Neuronal stem cell (in vitro differentiated cells): ENCODE measurements at regions not wholly inside any gene's neighbourhood (a gene's known extent, or its start where the extent isn't known, plus 50 kb on each side); places are given as distances from the start of the nearest gene placed in this dataset.

Source experiments
- DNase-seq: peaks from one replicate; pipeline ENCODE4 v3.0.0-alpha.2; 2013; ENCODE audit warnings: low spot score
- H2AFZ ChIP-seq: one replicate; pipeline ENCODE4 v1.6.1; 2013; ENCODE audit warnings: mild to moderate bottlenecking, low read length, inconsistent platforms
- H2AK5ac ChIP-seq: 2 replicates; pipeline ENCODE4 v1.6.1; 2013; ENCODE audit warnings: low read depth, mild to moderate bottlenecking, inconsistent platforms, low read length, moderate library complexity, mixed read lengths
- H2BK120ac ChIP-seq: 2 replicates; pipeline ENCODE4 v1.6.1; 2013; ENCODE audit warnings: low read depth, mild to moderate bottlenecking, inconsistent platforms, low read length, moderate library complexity, mixed read lengths
- H2BK12ac ChIP-seq: one replicate; pipeline ENCODE4 v1.6.1; 2013; ENCODE audit warnings: low read length, inconsistent platforms
- H2BK15ac ChIP-seq: 2 replicates; pipeline ENCODE4 v1.6.1; 2013; ENCODE audit warnings: mild to moderate bottlenecking, low read length, inconsistent platforms, mixed read lengths
- H2BK5ac ChIP-seq: one replicate; pipeline ENCODE4 v1.6.1; 2013; ENCODE audit warnings: inconsistent platforms, mild to moderate bottlenecking, low read length, moderate library complexity
- H3K14ac ChIP-seq: one replicate; pipeline ENCODE4 v1.6.1; 2013; ENCODE audit warnings: low read length, inconsistent platforms
- H3K18ac ChIP-seq: 2 replicates; pipeline ENCODE4 v1.6.1; 2013; ENCODE audit warnings: low read length, inconsistent platforms
- H3K23ac ChIP-seq: 2 replicates; pipeline ENCODE4 v1.6.1; 2013; ENCODE audit warnings: low read depth, mild to moderate bottlenecking, mixed read lengths, low read length, inconsistent platforms; ENCODE audit not compliant: poor library complexity
- H3K27ac ChIP-seq: replicated peaks from 3 replicates; pipeline ENCODE4 v1.5.1; 2013; ENCODE audit warnings: low read length, inconsistent platforms
- H3K27me3 ChIP-seq, 3 experiments: 2 replicates each; pipeline ENCODE4 v1.6.1; 2013; ENCODE audit warnings: low read length in 3 of 3, mild to moderate bottlenecking in 2 of 3, inconsistent platforms in 1 of 3, low read depth in 1 of 3, mixed read lengths in 1 of 3, moderate library complexity in 1 of 3; ENCODE audit not compliant: control insufficient read depth in 3 of 3, insufficient read depth in 3 of 3
- H3K36me3 ChIP-seq, 2 donors: replicated peaks in 1 of 2; 2 replicates each; pipeline ENCODE4 v1.6.1; 2013; ENCODE audit warnings: low read length in 2 of 2; ENCODE audit not compliant: control insufficient read depth in 2 of 2, insufficient read depth in 2 of 2
- H3K4ac ChIP-seq: 2 replicates; pipeline ENCODE4 v1.6.1; 2013; ENCODE audit warnings: inconsistent platforms, mild to moderate bottlenecking, low read length, moderate library complexity
- H3K4me1 ChIP-seq, 2 donors: 1 replicate in 1 of 2; 2 replicates in 1 of 2; pipeline ENCODE4 v1.6.1; 2013; ENCODE audit warnings: low read length in 2 of 2, low read depth in 1 of 2; ENCODE audit not compliant: control insufficient read depth in 2 of 2, insufficient read depth in 1 of 2
- H3K4me2 ChIP-seq: one replicate; pipeline ENCODE4 v1.6.1; 2013; ENCODE audit warnings: mild to moderate bottlenecking, low read length, inconsistent platforms; ENCODE audit not compliant: insufficient read depth, poor library complexity, severe bottlenecking
- H3K4me3 ChIP-seq, 2 donors: 2 replicates each; pipeline ENCODE4 v1.5.1; 2013; ENCODE audit warnings: low read length in 2 of 2, mild to moderate bottlenecking in 2 of 2, inconsistent platforms in 1 of 2, moderate library complexity in 1 of 2
- H3K79me1 ChIP-seq: one replicate; pipeline ENCODE4 v1.6.1; 2013; ENCODE audit warnings: low read depth, mild to moderate bottlenecking, inconsistent platforms, low read length, moderate library complexity
- H3K9ac ChIP-seq: one replicate; pipeline ENCODE4 v1.6.1; 2013; ENCODE audit warnings: mild to moderate bottlenecking, low read depth, low read length, inconsistent platforms; ENCODE audit not compliant: poor library complexity
- H3K9me3 ChIP-seq, 2 donors: replicated peaks in 1 of 2; 2 replicates each; pipeline versions ENCODE3 to v1.6.1; 2013; ENCODE audit warnings: low read length in 2 of 2, mild to moderate bottlenecking in 2 of 2, inconsistent platforms in 1 of 2, low read depth in 1 of 2, mixed read lengths in 1 of 2, moderate library complexity in 1 of 2; ENCODE audit not compliant: control insufficient read depth in 2 of 2, insufficient read depth in 1 of 2
- H4K8ac ChIP-seq: one replicate; pipeline ENCODE4 v1.6.1; 2013; ENCODE audit warnings: low read depth, mild to moderate bottlenecking, inconsistent platforms, low read length, moderate library complexity
- H4K91ac ChIP-seq: one replicate; pipeline ENCODE4 v1.6.1; 2013; ENCODE audit warnings: low read length, low read depth, mild to moderate bottlenecking, inconsistent platforms; ENCODE audit not compliant: poor library complexity
- WGBS, 2 donors: extraction: QIAGEN DNeasy Blood & Tissue Kit; methylation state at CpG; one replicate each; pipeline ENCODE4 v1.1.7; 2013; ENCODE audit warnings: missing lambda C conversion rate in 2 of 2, mixed read lengths in 1 of 2; ENCODE audit not compliant: insufficient read length in 2 of 2, insufficient replicate concordance in 1 of 2; ENCODE audit errors: extremely low coverage in 2 of 2; 5-methylcytosine and 5-hydroxymethylcytosine counted together

GRCh38 chr6:113680301-113680700 is 176.8 kb upstream of the MARCKS start:
- no peak overlapping the region for H2AK5ac ChIP-seq
- DNase-seq: no peak
- no CpG with 5 or more reads among the region's 2 CpGs for WGBS, 2 donors
- H2BK15ac ChIP-seq: no peak overlapping the region
- no peak overlapping the region for H3K18ac ChIP-seq
- no peak overlapping the region for H3K14ac ChIP-seq
- H3K9me3 ChIP-seq: no peaks in the 10 kb centered on the region
- no peak overlapping the region for H2AFZ ChIP-seq
- no peak overlapping the region for H4K8ac ChIP-seq
- no peak overlapping the region for H3K4me3 ChIP-seq
- H2BK12ac ChIP-seq: no peak overlapping the region
- H3K27ac ChIP-seq: no peak overlapping the region
- no peaks in the 10 kb centered on the region for H3K79me1 ChIP-seq
- no peaks in the 10 kb centered on the region for H3K36me3 ChIP-seq
- no peak overlapping the region for H3K23ac ChIP-seq
- H3K4me2 ChIP-seq: no peak overlapping the region
- no peak overlapping the region for H4K91ac ChIP-seq
- H3K27me3 ChIP-seq: no peaks in the 10 kb centered on the region
- no peak overlapping the region for H2BK5ac ChIP-seq
- H3K9ac ChIP-seq: no peak overlapping the region
- H3K4me1 ChIP-seq: no peaks in the 10 kb centered on the region
- H2BK120ac ChIP-seq: no peak overlapping the region
- no peak overlapping the region for H3K4ac ChIP-seq

GRCh38 chr6:113683968-113684367 is 173.2 kb upstream of the MARCKS start:
- WGBS, 2 donors: no CpG with 5 or more reads among the region's 3 CpGs

GRCh38 chr6:113684382-113684901 is 172.7 kb upstream of the MARCKS start:
- Histone ChIP-seq H3K4ac (no peak overlapping the region), H3K14ac (no peak overlapping the region), H2BK120ac (no peak overlapping the region), H2AFZ (no peak overlapping the region), H2AK5ac (no peak overlapping the region), H3K23ac (no peak overlapping the region), H2BK5ac (no peak overlapping the region), H3K4me1 (no peaks in the 10 kb centered on the region), H3K36me3 (no peaks in the 10 kb centered on the region), H4K91ac (no peak overlapping the region), H3K18ac (no peak overlapping the region), H2BK12ac (no peak overlapping the region), H3K27me3 (no peaks in the 10 kb centered on the region), H3K9me3 (no peaks in the 10 kb centered on the region), H3K79me1 (no peaks in the 10 kb centered on the region), H3K4me2 (no peak overlapping the region), H3K4me3 (no peak overlapping the region), H3K9ac (no peak overlapping the region), H3K27ac (no peak overlapping the region), H2BK15ac (no peak overlapping the region), H4K8ac (no peak overlapping the region)
- DNase-seq: no peak
- no CpG with 5 or more reads among the region's 2 CpGs for WGBS, 2 donors

More at GRCh38 chr6:113683968-113684367, 173.2 kb upstream of the MARCKS start:
- Histone ChIP-seq H3K14ac (no peak overlapping the region), H2BK15ac (no peak overlapping the region), H2BK12ac (no peak overlapping the region), H3K4me3 (no peak overlapping the region), H3K36me3 (no peaks in the 10 kb centered on the region), H3K4me2 (no peak overlapping the region), H3K4ac (no peak overlapping the region), H3K79me1 (no peaks in the 10 kb centered on the region), H3K23ac (no peak overlapping the region), H3K4me1 (no peaks in the 10 kb centered on the region), H2BK120ac (no peak overlapping the region), H2AK5ac (no peak overlapping the region), H3K27ac (no peak overlapping the region), H4K8ac (no peak overlapping the region), H2BK5ac (no peak overlapping the region), H4K91ac (no peak overlapping the region), H3K9ac (no peak overlapping the region), H3K9me3 (no peaks in the 10 kb centered on the region), H3K18ac (no peak overlapping the region), H3K27me3 (no peaks in the 10 kb centered on the region), H2AFZ (no peak overlapping the region)
- DNase-seq: no peak

GRCh38 chr6:113686049-113686448 is 171.1 kb upstream of the MARCKS start:
- H3K9ac ChIP-seq: no peak overlapping the region
- H4K8ac ChIP-seq: no peak overlapping the region
- no peak overlapping the region for H3K23ac ChIP-seq
- H2BK12ac ChIP-seq: no peak overlapping the region
- no peaks in the 10 kb centered on the region for H3K36me3 ChIP-seq
- no peak for DNase-seq
- no peak overlapping the region for H3K27ac ChIP-seq
- H2BK5ac ChIP-seq: no peak overlapping the region
- no peak overlapping the region for H2BK120ac ChIP-seq
- no CpG with 5 or more reads among the region's 1 CpG for WGBS, 2 donors
- H2BK15ac ChIP-seq: no peak overlapping the region
- H4K91ac ChIP-seq: no peak overlapping the region
- no peaks in the 10 kb centered on the region for H3K79me1 ChIP-seq
- H3K18ac ChIP-seq: no peak overlapping the region
- H2AK5ac ChIP-seq: no peak overlapping the region
- no peak overlapping the region for H3K4ac ChIP-seq
- no peaks in the 10 kb centered on the region for H3K9me3 ChIP-seq
- H3K14ac ChIP-seq: no peak overlapping the region
- H2AFZ ChIP-seq: no peak overlapping the region
- no peaks in the 10 kb centered on the region for H3K4me1 ChIP-seq
- H3K27me3 ChIP-seq: no peaks in the 10 kb centered on the region
- no peak overlapping the region for H3K4me2 ChIP-seq
- no peak overlapping the region for H3K4me3 ChIP-seq
